ENCODE measurements at regions not wholly inside any gene's neighbourhood (a gene's known extent, or its start where the extent isn't known, plus 50 kb on each side); places are given as distances from the start of the nearest gene placed in this dataset.

DNA sequence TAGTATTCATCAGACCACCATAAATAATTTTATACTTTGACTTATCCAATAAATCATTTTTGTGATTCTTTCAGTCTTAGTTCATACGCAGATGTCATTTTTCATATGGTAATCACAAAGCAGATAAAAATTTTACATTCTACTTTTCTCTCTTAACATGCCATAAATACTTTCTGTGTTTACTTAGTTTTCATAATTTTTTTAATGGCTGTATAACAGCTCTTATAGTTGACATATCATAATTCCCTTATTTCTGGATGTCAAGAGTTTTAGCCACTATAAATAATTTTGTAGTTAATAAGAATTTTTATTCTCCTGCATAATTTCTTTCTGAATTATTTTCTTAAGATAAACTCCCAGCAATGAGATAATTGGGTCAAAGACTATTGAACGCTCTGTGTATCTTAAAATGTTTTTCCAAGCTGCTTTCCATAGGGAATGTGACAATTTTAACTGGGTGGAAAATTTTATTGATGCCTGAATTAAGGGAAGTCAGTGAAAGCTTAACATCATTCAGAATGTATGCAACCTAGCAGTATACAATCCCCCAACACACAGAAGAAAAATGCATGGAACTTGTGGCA lies 702.7 kb downstream of the EPM2A start:
- H3K4me3 Mint-ChIP-seq: no peak overlapping the region
- ATAC-seq (ENCODE audit: poor library complexity): no peak
- H3K27me3 ChIP-seq (ENCODE audit: control insufficient read depth in 1 of 2, insufficient read depth in 2 of 2, low read length in 2 of 2): no peaks in the 10 kb centered on the region
- H3K27ac Mint-ChIP-seq: no peak overlapping the region
- H3K9me3 Mint-ChIP-seq: no peaks in the 10 kb centered on the region
- no peak overlapping the region for H3K27ac ChIP-seq (ENCODE audit: low read depth in 1 of 2, low read length in 2 of 2)
- no peak overlapping the region for H3K4me3 ChIP-seq (ENCODE audit: low read length)
- TF ChIP-seq, protein P1, sequence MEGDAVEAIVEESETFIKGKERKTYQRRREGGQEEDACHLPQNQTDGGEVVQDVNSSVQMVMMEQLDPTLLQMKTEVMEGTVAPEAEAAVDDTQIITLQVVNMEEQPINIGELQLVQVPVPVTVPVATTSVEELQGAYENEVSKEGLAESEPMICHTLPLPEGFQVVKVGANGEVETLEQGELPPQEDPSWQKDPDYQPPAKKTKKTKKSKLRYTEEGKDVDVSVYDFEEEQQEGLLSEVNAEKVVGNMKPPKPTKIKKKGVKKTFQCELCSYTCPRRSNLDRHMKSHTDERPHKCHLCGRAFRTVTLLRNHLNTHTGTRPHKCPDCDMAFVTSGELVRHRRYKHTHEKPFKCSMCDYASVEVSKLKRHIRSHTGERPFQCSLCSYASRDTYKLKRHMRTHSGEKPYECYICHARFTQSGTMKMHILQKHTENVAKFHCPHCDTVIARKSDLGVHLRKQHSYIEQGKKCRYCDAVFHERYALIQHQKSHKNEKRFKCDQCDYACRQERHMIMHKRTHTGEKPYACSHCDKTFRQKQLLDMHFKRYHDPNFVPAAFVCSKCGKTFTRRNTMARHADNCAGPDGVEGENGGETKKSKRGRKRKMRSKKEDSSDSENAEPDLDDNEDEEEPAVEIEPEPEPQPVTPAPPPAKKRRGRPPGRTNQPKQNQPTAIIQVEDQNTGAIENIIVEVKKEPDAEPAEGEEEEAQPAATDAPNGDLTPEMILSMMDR (IDR thresholded peaks at IDR 0.05): no peak
- H3K27me3 Mint-ChIP-seq: peaks cover 36% of the 10 kb centered on the region
- DNase-seq: no peak
- H3K4me1 Mint-ChIP-seq (ENCODE audit: low read depth): no peaks in the 10 kb centered on the region
- ChIA-PET POLR2A (no interaction called here), CTCF (interaction anchor here (1.1 kb wide), 1 partner anchor 54 kb away, joined by 3 read pairs; no protein-coding TSS in a partner anchor)
- H3K9me3 ChIP-seq (ENCODE audit: control insufficient read depth in 1 of 2, insufficient read depth in 1 of 2, low read length in 2 of 2): no peaks in the 10 kb centered on the region
- H3K36me3 ChIP-seq (ENCODE audit: insufficient read depth, low read length): no peaks in the 10 kb centered on the region
- no peaks in the 10 kb centered on the region for H3K36me3 Mint-ChIP-seq (ENCODE audit: low read depth)
- H3K4me1 ChIP-seq (ENCODE audit: insufficient read depth, low read length): no peaks in the 10 kb centered on the region
- intact Hi-C loops (cut with DNase I, micrococcal nuclease): no loop called here

DNA sequence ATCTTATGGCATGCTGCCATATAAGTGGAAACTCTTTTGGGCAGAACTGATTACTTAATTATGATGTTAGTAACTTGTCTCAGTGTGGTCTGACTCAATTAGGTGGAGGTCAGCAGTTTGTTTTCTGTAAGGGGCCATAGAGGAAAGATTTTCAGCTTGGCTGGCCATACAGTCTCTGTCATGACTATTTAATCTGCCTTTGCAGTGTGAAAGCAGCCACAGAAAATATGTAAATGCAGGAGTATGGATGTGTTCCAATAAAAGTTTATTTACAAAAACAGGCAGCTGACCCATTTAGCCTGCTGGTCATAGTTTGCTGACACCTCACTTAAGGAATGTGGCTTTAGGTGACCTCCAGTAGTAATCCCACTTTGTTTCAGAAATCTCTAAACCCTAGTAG lies 700.7 kb downstream of the EPM2A start:
- TF ChIP-seq, protein P1 (IDR thresholded peaks at IDR 0.05): no peak
- intact Hi-C loops (cut with DNase I, micrococcal nuclease): no loop called here

DNA sequence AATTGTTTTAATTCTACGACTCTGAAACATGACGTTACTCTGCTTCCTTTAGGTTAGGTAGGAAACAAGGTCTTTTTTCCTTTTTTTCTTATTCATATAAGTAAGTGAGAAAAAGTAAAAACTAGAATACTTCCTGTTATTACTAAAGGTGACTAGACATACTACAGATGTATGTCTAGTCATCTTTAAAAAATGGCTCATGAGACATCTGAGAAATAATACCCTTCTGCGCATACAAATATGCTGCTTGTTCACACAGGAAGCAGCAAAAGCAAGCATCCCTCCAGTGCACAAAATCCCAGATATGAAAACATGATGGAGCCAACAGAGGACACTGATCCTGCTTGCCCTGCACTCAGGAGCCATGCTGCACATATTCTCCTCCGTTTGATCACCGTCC lies 699.1 kb downstream of the EPM2A start:
- TF ChIP-seq, protein P1 (IDR thresholded peaks at IDR 0.05): no peak
- Mint-ChIP-seq H3K4me3 (no peak overlapping the region), H3K27me3 (peaks cover 21% of the 10 kb centered on the region), H3K4me1 (ENCODE audit: low read depth) (no peaks in the 10 kb centered on the region), H3K27ac (no peak overlapping the region), H3K9me3 (no peaks in the 10 kb centered on the region), H3K36me3 (ENCODE audit: low read depth) (no peaks in the 10 kb centered on the region)
- DNase-seq (no peak), ATAC-seq (ENCODE audit: poor library complexity) (no peak)
- POLR2A ChIA-PET: no interaction called here
- H3K27me3 ChIP-seq (ENCODE audit: control insufficient read depth in 1 of 2, insufficient read depth in 2 of 2, low read length in 2 of 2): no peaks in the 10 kb centered on the region
- CTCF ChIA-PET: no interaction called here
- no peaks in the 10 kb centered on the region for H3K4me1 ChIP-seq (ENCODE audit: insufficient read depth, low read length)
- no peak overlapping the region for H3K4me3 ChIP-seq (ENCODE audit: low read length)
- H3K27ac ChIP-seq (ENCODE audit: low read depth in 1 of 2, low read length in 2 of 2): no peak overlapping the region
- intact Hi-C loops (cut with DNase I, micrococcal nuclease): no loop called here
- H3K9me3 ChIP-seq (ENCODE audit: control insufficient read depth in 1 of 2, insufficient read depth in 1 of 2, low read length in 2 of 2): no peaks in the 10 kb centered on the region
- no peaks in the 10 kb centered on the region for H3K36me3 ChIP-seq (ENCODE audit: insufficient read depth, low read length)

More for the DNA sequence above, 700.7 kb downstream of the EPM2A start:
- Mint-ChIP-seq H3K27ac (no peak overlapping the region), H3K36me3 (ENCODE audit: low read depth) (no peaks in the 10 kb centered on the region), H3K4me1 (ENCODE audit: low read depth) (no peaks in the 10 kb centered on the region), H3K4me3 (no peak overlapping the region), H3K27me3 (peaks cover 24% of the 10 kb centered on the region), H3K9me3 (no peaks in the 10 kb centered on the region)
- DNase-seq (no peak), ATAC-seq (ENCODE audit: poor library complexity) (no peak)
- H3K27ac ChIP-seq (ENCODE audit: low read depth in 1 of 2, low read length in 2 of 2): no peak overlapping the region
- ChIA-PET CTCF (no interaction called here), POLR2A (no interaction called here)
- no peaks in the 10 kb centered on the region for H3K27me3 ChIP-seq (ENCODE audit: control insufficient read depth in 1 of 2, insufficient read depth in 2 of 2, low read length in 2 of 2)
- no peaks in the 10 kb centered on the region for H3K9me3 ChIP-seq (ENCODE audit: control insufficient read depth in 1 of 2, insufficient read depth in 1 of 2, low read length in 2 of 2)
- no peaks in the 10 kb centered on the region for H3K4me1 ChIP-seq (ENCODE audit: insufficient read depth, low read length)
- no peaks in the 10 kb centered on the region for H3K36me3 ChIP-seq (ENCODE audit: insufficient read depth, low read length)
- H3K4me3 ChIP-seq (ENCODE audit: low read length): no peak overlapping the region

Measured in CD4-positive, alpha-beta T cell (primary cell).